SK-N-SH (cell line): ENCODE measurements at regions not wholly inside any gene's neighbourhood (a gene's known extent, or its start where the extent isn't known, plus 50 kb on each side); places are given as distances from the start of the nearest gene placed in this dataset.

Experiments used
- CTCF ChIA-PET: fragments of 300-600, 350-600 bp; formaldehyde crosslinking; extraction: SDS; loops from one replicate; lab custom pipeline; 2021; lab: Yijun Ruan, JAX
- POLR2A ChIA-PET: fragments of 350-600 bp; sonication (Branson Sonifier 250); formaldehyde crosslinking; extraction: SDS; loops from one replicate; lab custom pipeline; 2020; ENCODE audit warnings: antibody characterized with exemption, inconsistent platforms; lab: Yijun Ruan, JAX
- DNase-seq: peaks from one replicate; pipeline ENCODE4 v3.0.0; 2012
- H2AFZ ChIP-seq: fragments of 200-600 bp; sonication (generic); 2 replicates; pipeline ENCODE4 v1.8.1; 2016; ENCODE audit warnings: antibody characterized with exemption, mild to moderate bottlenecking, low read depth
- H3F3A ChIP-seq: fragments of 200-600 bp; sonication (generic); replicated peaks from 2 replicates; pipeline ENCODE3; 2016; ENCODE audit warnings: antibody characterized with exemption, mild to moderate bottlenecking; ENCODE audit not compliant: insufficient read depth
- H3K27ac ChIP-seq, 2 experiments: fragments of 200-500 bp in 1 of 2; fragments of 200-600 bp in 1 of 2; sonication (Bioruptor generic) in 1 of 2; sonication (generic), shearing (Covaris generic) in 1 of 2; 2 replicates each; pipeline versions ENCODE4 v1.5.1 to v1.6.1; 2014 to 2016; ENCODE audit warnings: low read depth in 2 of 2, inconsistent platforms in 1 of 2, low read length in 1 of 2, mild to moderate bottlenecking in 1 of 2, mixed read lengths in 1 of 2
- H3K27me3 ChIP-seq: fragments of 200-600 bp; sonication (generic), shearing (Covaris generic); 2 replicates; pipeline ENCODE4 v1.6.1; 2016; ENCODE audit warnings: mixed run types; ENCODE audit not compliant: insufficient read depth
- H3K36me3 ChIP-seq, 2 experiments: fragments of 200-500 bp in 1 of 2; fragments of 200-600 bp in 1 of 2; sonication (Bioruptor generic) in 1 of 2; sonication (generic) in 1 of 2; replicated peaks in 1 of 2; 2 replicates each; pipeline versions ENCODE3 to v1.5.1; 2014 to 2016; ENCODE audit warnings: low read length in 1 of 2, mild to moderate bottlenecking in 1 of 2; ENCODE audit not compliant: insufficient read depth in 2 of 2, control insufficient read depth in 1 of 2
- H3K4me1 ChIP-seq, 2 experiments: fragments of 200-500 bp in 1 of 2; fragments of 200-600 bp in 1 of 2; sonication (Bioruptor generic) in 1 of 2; sonication (generic), shearing (Covaris generic) in 1 of 2; 2 replicates each; pipeline versions ENCODE4 v1.5.1 to v1.6.1; 2014 to 2016; ENCODE audit warnings: low read depth in 1 of 2, low read length in 1 of 2, mixed run types in 1 of 2; ENCODE audit not compliant: insufficient read depth in 2 of 2, control insufficient read depth in 1 of 2
- H3K4me2 ChIP-seq: fragments of 200-600 bp; sonication (generic), shearing (Covaris generic); 2 replicates; pipeline ENCODE4 v1.6.1; 2017; ENCODE audit warnings: mixed run types
- H3K4me3 ChIP-seq, 2 experiments: fragments of 200-500 bp in 1 of 2; fragments of 200-600 bp in 1 of 2; sonication (Bioruptor generic) in 1 of 2; sonication (generic), shearing (Covaris generic) in 1 of 2; 2 replicates each; pipeline versions ENCODE4 v1.5.1 to v1.8.1; 2014 to 2016; ENCODE audit warnings: low read depth in 2 of 2, inconsistent platforms in 1 of 2, low read length in 1 of 2, mild to moderate bottlenecking in 1 of 2, mixed read lengths in 1 of 2, moderate library complexity in 1 of 2
- H3K79me2 ChIP-seq: fragments of 200-600 bp; sonication (generic); 2 replicates; pipeline ENCODE4 v1.8.1; 2017; ENCODE audit warnings: mild to moderate bottlenecking; ENCODE audit not compliant: insufficient read depth
- H3K9ac ChIP-seq: fragments of 200-600 bp; sonication (generic); 2 replicates; pipeline ENCODE4 v1.6.1; 2017; ENCODE audit warnings: mixed run types
- H3K9me2 ChIP-seq: fragments of 200-600 bp; sonication (generic); 2 replicates; pipeline ENCODE4 v1.6.1; 2017; ENCODE audit warnings: mixed run types
- H3K9me3 ChIP-seq: fragments of 200-600 bp; sonication (generic); 2 replicates; pipeline ENCODE4 v1.6.1; 2017; ENCODE audit warnings: mixed run types, mild to moderate bottlenecking, moderate library complexity
- H4K20me1 ChIP-seq: fragments of 200-600 bp; sonication (generic); 2 replicates; pipeline ENCODE4 v1.6.1; 2017; ENCODE audit warnings: mild to moderate bottlenecking, mixed run types; ENCODE audit not compliant: insufficient read depth
- EP300 ChIP-seq, 2 experiments: IDR thresholded peaks; 2 replicates each; pipeline versions ENCODE4 v1.4.0 to v1.6.1; 2012; ENCODE audit warnings: borderline replicate concordance in 1 of 2, low read depth in 1 of 2, low read length in 1 of 2
- FOXJ3 ChIP-seq: sonication (generic); formaldehyde crosslinking; IDR thresholded peaks from 2 replicates; pipeline ENCODE4 v1.5.1; 2020; ENCODE audit warnings: mild to moderate bottlenecking, missing genetic modification reagents
- GABPA ChIP-seq: IDR thresholded peaks from 2 replicates; pipeline ENCODE4 v1.4.0; 2012; ENCODE audit warnings: low read depth, mild to moderate bottlenecking
- RCOR1 ChIP-seq: fragments of 150-350 bp; IDR thresholded peaks from 2 replicates; pipeline ENCODE4 v1.6.1; 2017; ENCODE audit warnings: antibody characterized with exemption, low read length
- RFX5 ChIP-seq: IDR thresholded peaks from 2 replicates; pipeline ENCODE4 v1.6.1; 2012; ENCODE audit warnings: mild to moderate bottlenecking, improper control_type of control experiment, low read length
- RXRA ChIP-seq: IDR thresholded peaks from 2 replicates; pipeline ENCODE4 v1.4.0; 2012; ENCODE audit warnings: low read depth, mild to moderate bottlenecking, borderline replicate concordance
- SIN3A ChIP-seq: IDR thresholded peaks from 2 replicates; pipeline ENCODE4 v1.6.1; 2012; ENCODE audit warnings: low read depth, mild to moderate bottlenecking, low read length, moderate library complexity, borderline replicate concordance
- TAF1 ChIP-seq: IDR thresholded peaks from 2 replicates; pipeline ENCODE4 v1.6.1; 2012; ENCODE audit warnings: low read depth, mild to moderate bottlenecking, low read length, moderate library complexity, borderline replicate concordance
- WGBS: methylation state at CpG from one replicate; pipeline ENCODE4 v1.1.6; 2017; ENCODE audit warnings: low lambda C conversion rate; 5-methylcytosine and 5-hydroxymethylcytosine counted together
- TF ChIP-seq, protein P1 (sequence below): IDR thresholded peaks from 2 replicates; pipeline ENCODE4 v1.4.0; 2012; ENCODE audit warnings: low read depth, borderline replicate concordance
- TF ChIP-seq, protein P2 (sequence below): IDR thresholded peaks from 2 replicates; pipeline ENCODE4; 2012

- Histone ChIP-seq H4K20me1 (no peaks in the 10 kb centered on the region), H3K27me3 (no peaks in the 10 kb centered on the region), H3K36me3 (no peaks in the 10 kb centered on the region), H3F3A (no peaks in the 10 kb centered on the region), H2AFZ (no peak overlapping the region), H3K27ac (no peak overlapping the region), H3K4me2 (no peak overlapping the region), H3K9me2 (no peaks in the 10 kb centered on the region), H3K9me3 (no peaks in the 10 kb centered on the region), H3K4me1 (no peaks in the 10 kb centered on the region), H3K9ac (no peak overlapping the region)
- WGBS: 60% methylated on average over 3 of the region's 3 CpGs
- ChIA-PET POLR2A (no interaction called here), CTCF (interaction anchor here (1.5 kb wide), 1 partner anchor 10 kb away, joined by 4 read pairs; no protein-coding TSS in a partner anchor)
- DNase-seq: no peak
- TF ChIP-seq GABPA (no peak), TAF1 (no peak), FOXJ3 (CRISPR knock-in tag) (no peak), SIN3A (no peak), RXRA (no peak), RCOR1 (no peak), RFX5 (no peak)
- TF ChIP-seq, protein P1, sequence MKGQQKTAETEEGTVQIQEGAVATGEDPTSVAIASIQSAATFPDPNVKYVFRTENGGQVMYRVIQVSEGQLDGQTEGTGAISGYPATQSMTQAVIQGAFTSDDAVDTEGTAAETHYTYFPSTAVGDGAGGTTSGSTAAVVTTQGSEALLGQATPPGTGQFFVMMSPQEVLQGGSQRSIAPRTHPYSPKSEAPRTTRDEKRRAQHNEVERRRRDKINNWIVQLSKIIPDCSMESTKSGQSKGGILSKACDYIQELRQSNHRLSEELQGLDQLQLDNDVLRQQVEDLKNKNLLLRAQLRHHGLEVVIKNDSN: no peak
- TF ChIP-seq, protein P2, sequence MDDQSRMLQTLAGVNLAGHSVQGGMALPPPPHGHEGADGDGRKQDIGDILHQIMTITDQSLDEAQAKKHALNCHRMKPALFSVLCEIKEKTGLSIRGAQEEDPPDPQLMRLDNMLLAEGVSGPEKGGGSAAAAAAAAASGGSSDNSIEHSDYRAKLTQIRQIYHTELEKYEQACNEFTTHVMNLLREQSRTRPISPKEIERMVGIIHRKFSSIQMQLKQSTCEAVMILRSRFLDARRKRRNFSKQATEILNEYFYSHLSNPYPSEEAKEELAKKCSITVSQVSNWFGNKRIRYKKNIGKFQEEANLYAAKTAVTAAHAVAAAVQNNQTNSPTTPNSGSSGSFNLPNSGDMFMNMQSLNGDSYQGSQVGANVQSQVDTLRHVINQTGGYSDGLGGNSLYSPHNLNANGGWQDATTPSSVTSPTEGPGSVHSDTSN: no peak
- TF ChIP-seq, all 33 proteins: peak for 0
- Histone ChIP-seq H3K4me3 (no peak overlapping the region), H3K79me2 (no peaks in the 10 kb centered on the region)
These were observed 138.4 kb upstream of the F3 start for GRCh38 chr1:94680039-94680377.

GRCh38 chr1:94679332-94680038 lies 137.9 kb upstream of the F3 start:
- Histone ChIP-seq H3K27ac (no peak overlapping the region), H2AFZ (no peak overlapping the region), H3K4me3 (no peak overlapping the region), H3K79me2 (no peaks in the 10 kb centered on the region), H3K27me3 (no peaks in the 10 kb centered on the region), H3K4me2 (no peak overlapping the region), H3K9ac (no peak overlapping the region), H3K36me3 (no peaks in the 10 kb centered on the region), H4K20me1 (no peaks in the 10 kb centered on the region), H3F3A (no peaks in the 10 kb centered on the region), H3K4me1 (no peaks in the 10 kb centered on the region), H3K9me3 (no peaks in the 10 kb centered on the region), H3K9me2 (no peaks in the 10 kb centered on the region)
- no peak for TF ChIP-seq EP300 (IDR thresholded peaks at IDR 0.05; ENCODE audit: borderline replicate concordance in 1 of 2, low read depth in 1 of 2, low read length in 1 of 2)
- DNase-seq: no peak
- 84% methylated on average over 4 of the region's 4 CpGs for WGBS
- ChIA-PET POLR2A (no interaction called here), CTCF (interaction anchor here (1.5 kb wide), 1 partner anchor 10 kb away, joined by 4 read pairs; no protein-coding TSS in a partner anchor)
